Type B pancreatic cell (in vitro differentiated cells): ENCODE measurements at regions not wholly inside any gene's neighbourhood (a gene's known extent, or its start where the extent isn't known, plus 50 kb on each side); places are given as distances from the start of the nearest gene placed in this dataset.

Source experiments
- DNase-seq: peaks from one replicate; pipeline ENCODE4 v3.0.0; 2021; ENCODE audit warnings: mixed read lengths; ENCODE audit not compliant: unreplicated experiment; ENCODE audit errors: extremely low spot score
- H3K27ac Mint-ChIP-seq: 2 replicates; pipeline ENCODE4 v1.8.0; 2021; ENCODE audit warnings: mild to moderate bottlenecking, mixed read lengths
- H3K27me3 Mint-ChIP-seq: 2 replicates; pipeline ENCODE4 v1.8.0; 2021; ENCODE audit warnings: mixed read lengths
- H3K36me3 Mint-ChIP-seq: 2 replicates; pipeline ENCODE4 v1.8.0; 2021; ENCODE audit warnings: mixed read lengths
- H3K4me1 Mint-ChIP-seq: one replicate; pipeline ENCODE4 v1.8.0; 2021; ENCODE audit warnings: mixed read lengths; ENCODE audit not compliant: unreplicated experiment
- H3K4me3 Mint-ChIP-seq: 2 replicates; pipeline ENCODE4 v1.8.0; 2021; ENCODE audit warnings: mild to moderate bottlenecking, mixed read lengths
- H3K9me3 Mint-ChIP-seq: 2 replicates; pipeline ENCODE4 v1.8.0; 2021; ENCODE audit warnings: mixed read lengths
- TF ChIP-seq, protein P1 (sequence below): fragments of 200-600 bp; sonication (generic); conservative IDR thresholded peaks from 2 replicates; pipeline ENCODE4 v1.5.0; 2021; ENCODE audit warnings: antibody characterized with exemption, mild to moderate bottlenecking

DNA sequence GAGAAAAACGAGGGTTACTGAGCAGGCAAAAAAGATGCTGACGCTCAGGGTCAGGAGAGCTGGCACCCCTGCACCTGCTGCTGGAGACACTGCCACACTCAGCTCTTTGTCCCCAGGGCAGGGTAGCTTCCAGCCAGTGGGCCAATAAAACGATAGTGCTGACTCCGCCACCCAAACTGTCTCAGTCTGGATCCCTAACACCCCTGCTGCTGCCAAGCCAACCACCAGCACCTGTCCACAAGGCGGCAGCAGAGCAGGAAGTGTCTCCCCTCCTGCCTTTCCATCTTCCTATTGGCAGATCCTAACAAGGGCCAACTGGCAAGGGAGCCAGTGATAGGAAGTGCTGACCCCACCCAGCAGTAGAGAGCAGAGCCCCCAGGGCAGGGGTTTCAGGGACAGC, 531.5 kb upstream of the SALL3 start:
- H3K36me3 Mint-ChIP-seq = no peaks in the 10 kb centered on the region
- no peak for DNase-seq
- H3K4me3 Mint-ChIP-seq = no peak overlapping the region
- no peaks in the 10 kb centered on the region for H3K9me3 Mint-ChIP-seq
- no peak overlapping the region for H3K27ac Mint-ChIP-seq
- H3K4me1 Mint-ChIP-seq = no peaks in the 10 kb centered on the region
- no peaks in the 10 kb centered on the region for H3K27me3 Mint-ChIP-seq
- TF ChIP-seq, protein P1, sequence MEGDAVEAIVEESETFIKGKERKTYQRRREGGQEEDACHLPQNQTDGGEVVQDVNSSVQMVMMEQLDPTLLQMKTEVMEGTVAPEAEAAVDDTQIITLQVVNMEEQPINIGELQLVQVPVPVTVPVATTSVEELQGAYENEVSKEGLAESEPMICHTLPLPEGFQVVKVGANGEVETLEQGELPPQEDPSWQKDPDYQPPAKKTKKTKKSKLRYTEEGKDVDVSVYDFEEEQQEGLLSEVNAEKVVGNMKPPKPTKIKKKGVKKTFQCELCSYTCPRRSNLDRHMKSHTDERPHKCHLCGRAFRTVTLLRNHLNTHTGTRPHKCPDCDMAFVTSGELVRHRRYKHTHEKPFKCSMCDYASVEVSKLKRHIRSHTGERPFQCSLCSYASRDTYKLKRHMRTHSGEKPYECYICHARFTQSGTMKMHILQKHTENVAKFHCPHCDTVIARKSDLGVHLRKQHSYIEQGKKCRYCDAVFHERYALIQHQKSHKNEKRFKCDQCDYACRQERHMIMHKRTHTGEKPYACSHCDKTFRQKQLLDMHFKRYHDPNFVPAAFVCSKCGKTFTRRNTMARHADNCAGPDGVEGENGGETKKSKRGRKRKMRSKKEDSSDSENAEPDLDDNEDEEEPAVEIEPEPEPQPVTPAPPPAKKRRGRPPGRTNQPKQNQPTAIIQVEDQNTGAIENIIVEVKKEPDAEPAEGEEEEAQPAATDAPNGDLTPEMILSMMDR = peak; percentile 43

DNA sequence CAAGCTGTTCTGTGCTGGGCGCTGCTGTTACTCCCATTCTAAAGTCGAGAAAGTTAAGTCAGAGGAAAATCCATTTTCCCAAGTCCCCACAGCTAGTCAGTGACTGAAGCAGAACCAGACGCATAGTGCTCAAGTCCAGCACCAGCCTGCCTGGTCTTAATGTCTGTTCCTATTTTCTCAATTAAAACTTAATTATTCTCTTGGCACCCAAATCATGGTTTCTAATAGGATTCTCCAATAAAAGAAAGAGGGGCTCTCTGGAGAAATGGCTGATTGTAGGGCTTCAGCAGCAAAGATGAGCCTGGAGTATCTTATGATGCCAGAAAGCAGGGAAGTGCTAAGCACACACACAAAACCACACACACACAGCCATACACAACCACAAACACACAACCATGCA, 531.0 kb upstream of the SALL3 start:
- H3K27me3 Mint-ChIP-seq = no peaks in the 10 kb centered on the region
- no peak overlapping the region for H3K27ac Mint-ChIP-seq
- H3K4me3 Mint-ChIP-seq = no peak overlapping the region
- no peaks in the 10 kb centered on the region for H3K9me3 Mint-ChIP-seq
- DNase-seq = no peak
- H3K4me1 Mint-ChIP-seq = no peaks in the 10 kb centered on the region
- TF ChIP-seq, protein P1 = no peak
- no peaks in the 10 kb centered on the region for H3K36me3 Mint-ChIP-seq

DNA sequence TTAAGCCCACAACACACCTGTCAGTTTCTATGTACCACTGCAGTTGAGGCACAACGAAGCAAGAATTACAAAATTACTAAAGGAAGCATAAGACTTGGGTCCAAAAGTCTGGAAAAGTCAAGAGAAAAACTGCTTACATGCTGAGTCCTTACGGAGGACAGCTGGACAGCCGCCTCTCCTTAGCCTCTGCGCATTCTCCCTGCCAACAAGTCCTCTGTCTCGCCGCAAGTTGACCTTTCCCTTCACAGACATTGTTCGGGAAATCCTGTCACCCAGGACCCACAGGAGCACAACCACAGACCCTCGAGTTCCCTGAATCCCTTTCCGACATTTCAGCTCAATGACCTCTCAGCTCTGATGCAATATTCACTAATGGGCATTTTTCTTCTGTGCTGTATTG, 525.4 kb upstream of the SALL3 start:
- Mint-ChIP-seq H3K36me3 (no peaks in the 10 kb centered on the region), H3K4me1 (no peaks in the 10 kb centered on the region), H3K27me3 (no peaks in the 10 kb centered on the region), H3K4me3 (no peak overlapping the region), H3K27ac (no peak overlapping the region), H3K9me3 (no peaks in the 10 kb centered on the region)
- DNase-seq = no peak
- TF ChIP-seq, protein P1 = no peak

DNA sequence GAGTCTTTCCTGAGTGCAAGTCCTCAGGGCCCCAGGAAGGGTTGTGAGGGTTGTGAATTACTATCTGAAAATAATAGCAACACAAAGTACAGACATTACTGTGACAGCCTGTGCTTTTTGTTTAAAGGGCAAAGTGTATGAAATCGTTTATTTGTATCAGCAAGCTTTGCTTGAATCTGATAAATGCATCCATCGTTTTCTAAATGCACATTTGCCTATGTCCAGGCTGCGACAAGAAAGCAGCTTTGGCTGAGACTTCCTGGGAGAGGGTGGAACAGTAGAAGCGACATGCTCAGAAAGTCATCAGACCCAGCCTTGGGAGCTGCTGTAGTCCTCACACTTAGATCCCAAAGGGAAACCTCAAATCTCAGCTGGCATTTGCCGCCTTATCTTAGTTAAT, 524.2 kb upstream of the SALL3 start:
- TF ChIP-seq, protein P1 = no peak
- H3K27ac Mint-ChIP-seq = no peak overlapping the region
- no peaks in the 10 kb centered on the region for H3K36me3 Mint-ChIP-seq
- H3K9me3 Mint-ChIP-seq = no peaks in the 10 kb centered on the region
- DNase-seq = no peak
- H3K27me3 Mint-ChIP-seq = no peaks in the 10 kb centered on the region
- H3K4me3 Mint-ChIP-seq = no peak overlapping the region
- no peaks in the 10 kb centered on the region for H3K4me1 Mint-ChIP-seq

DNA sequence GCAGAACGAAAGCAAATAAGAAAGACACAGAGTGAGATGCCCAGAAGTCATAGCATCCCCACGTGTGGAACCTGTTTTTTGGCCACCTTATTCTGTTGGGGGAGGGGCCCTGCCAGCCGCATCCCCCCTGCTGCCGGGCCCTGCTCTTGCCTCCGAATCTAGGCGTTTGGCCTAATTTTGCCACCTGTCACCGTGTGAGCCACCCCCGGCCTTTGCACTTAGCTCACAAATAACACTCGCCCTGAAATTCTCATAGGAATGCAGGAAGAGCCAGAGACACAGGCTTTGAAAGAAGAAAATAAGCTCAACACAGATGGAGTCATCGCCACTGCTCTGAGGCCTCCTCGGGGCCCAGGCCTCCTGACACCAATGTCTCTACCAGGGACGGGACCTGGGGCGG, 522.6 kb upstream of the SALL3 start:
- Mint-ChIP-seq H3K27me3 (peaks cover 3% of the 10 kb centered on the region), H3K9me3 (no peaks in the 10 kb centered on the region), H3K4me1 (no peaks in the 10 kb centered on the region), H3K27ac (no peak overlapping the region), H3K4me3 (no peak overlapping the region), H3K36me3 (no peaks in the 10 kb centered on the region)
- DNase-seq = no peak
- TF ChIP-seq, protein P1 = no peak

DNA sequence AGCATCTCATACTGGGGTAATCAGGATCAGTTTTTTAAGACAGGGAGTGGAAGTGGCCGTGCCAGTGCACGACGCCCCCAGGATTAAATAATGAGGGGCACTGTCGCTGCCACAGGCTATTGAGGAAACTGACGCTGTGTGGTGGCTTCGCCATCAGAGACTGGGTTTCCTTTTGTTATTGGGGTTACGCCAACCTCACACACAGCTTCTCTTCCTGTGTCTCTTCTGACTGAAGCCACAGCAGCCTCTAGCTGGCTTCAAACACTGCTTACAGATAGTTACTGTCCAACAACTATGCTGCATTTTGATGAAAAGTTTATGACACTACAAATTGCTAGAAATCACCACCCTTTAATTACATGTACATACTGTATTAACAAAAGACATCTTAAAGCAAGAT, 521.9 kb upstream of the SALL3 start:
- no peak overlapping the region for H3K27ac Mint-ChIP-seq

More for the DNA sequence above, 521.9 kb upstream of the SALL3 start:
- Mint-ChIP-seq H3K9me3 (no peaks in the 10 kb centered on the region), H3K27me3 (peaks cover 3% of the 10 kb centered on the region), H3K4me1 (no peaks in the 10 kb centered on the region), H3K4me3 (no peak overlapping the region), H3K36me3 (no peaks in the 10 kb centered on the region)
- TF ChIP-seq, protein P1 = no peak
- DNase-seq = no peak
